RWPE2 (cell line): ENCODE measurements at regions not wholly inside any gene's neighbourhood (a gene's known extent, or its start where the extent isn't known, plus 50 kb on each side); places are given as distances from the start of the nearest gene placed in this dataset.

Experiments
- ATAC-seq: fragments of 200-7000 bp; cut with Tn5 transposase; 3 replicates; pipeline ENCODE4 v1.9.1; 2021; ENCODE audit warnings: low read depth
- DNase-seq: peaks from one replicate; pipeline ENCODE4 v3.0.0-alpha.2; 2020; ENCODE audit warnings: low spot score
- H3K27ac ChIP-seq: fragments of 450-650 bp; 2 replicates; pipeline ENCODE4 v1.5.1; 2017; ENCODE audit warnings: mild to moderate bottlenecking; ENCODE audit not compliant: poor library complexity, severe bottlenecking
- H3K27me3 ChIP-seq: fragments of 250-450 bp; sonication (Bioruptor Pico); 2 replicates; pipeline ENCODE4 v1.5.1; 2021; ENCODE audit warnings: mild to moderate bottlenecking, moderate library complexity; ENCODE audit not compliant: insufficient read depth, poor library complexity, severe bottlenecking
- H3K36me3 ChIP-seq: fragments of 250-450 bp; sonication (Bioruptor Pico); 2 replicates; pipeline ENCODE4 v1.5.1; 2020; ENCODE audit warnings: low read depth, mild to moderate bottlenecking, moderate library complexity
- H3K4me1 ChIP-seq: fragments of 250-450 bp; sonication (Bioruptor Pico); 2 replicates; pipeline ENCODE4 v1.5.1; 2021; ENCODE audit warnings: mild to moderate bottlenecking, moderate library complexity; ENCODE audit not compliant: insufficient read depth, poor library complexity, severe bottlenecking
- H3K4me3 ChIP-seq: fragments of 250-450 bp; sonication (Bioruptor Pico); 2 replicates; pipeline ENCODE4 v1.5.1; 2021; ENCODE audit warnings: mild to moderate bottlenecking, moderate library complexity; ENCODE audit not compliant: severe bottlenecking
- H3K9me3 ChIP-seq: fragments of 250-450 bp; sonication (Bioruptor Pico); 2 replicates; pipeline ENCODE4 v1.5.1; 2021; ENCODE audit warnings: mild to moderate bottlenecking, moderate library complexity; ENCODE audit not compliant: severe bottlenecking
- CTCF ChIP-seq: fragments of 450-650 bp; IDR thresholded peaks from one replicate; pipeline ENCODE4 v1.5.1; 2017; ENCODE audit warnings: mild to moderate bottlenecking, moderate library complexity; ENCODE audit not compliant: poor library complexity, severe bottlenecking

GRCh38 chr2:160952464-160953254, 207.6 kb upstream of the TANK start:
- H3K27me3 ChIP-seq: no peaks in the 10 kb centered on the region
- no peaks in the 10 kb centered on the region for H3K9me3 ChIP-seq
- no peak for TF ChIP-seq CTCF
- no peak overlapping the region for H3K4me3 ChIP-seq
- DNase-seq (no peak), ATAC-seq (no peak)
- no peak overlapping the region for H3K27ac ChIP-seq
- H3K4me1 ChIP-seq: no peaks in the 10 kb centered on the region
- no peaks in the 10 kb centered on the region for H3K36me3 ChIP-seq

- ATAC-seq (no peak), DNase-seq (no peak)
- Histone ChIP-seq H3K27me3 (no peaks in the 10 kb centered on the region), H3K27ac (no peak overlapping the region), H3K36me3 (no peaks in the 10 kb centered on the region), H3K4me1 (no peaks in the 10 kb centered on the region), H3K4me3 (no peak overlapping the region), H3K9me3 (no peaks in the 10 kb centered on the region)
- TF ChIP-seq CTCF: no peak
These were observed 204.7 kb upstream of the TANK start for GRCh38 chr2:160955578-160955977.

GRCh38 chr2:160956243-160956802, 203.9 kb upstream of the TANK start:
- DNase-seq: no peak
- no peaks in the 10 kb centered on the region for H3K4me1 ChIP-seq
- TF ChIP-seq CTCF: no peak

GRCh38 chr2:160963957-160964356, 196.3 kb upstream of the TANK start:
- H3K27ac ChIP-seq: no peak overlapping the region
- no peak for DNase-seq
- H3K4me1 ChIP-seq: peaks cover 7% of the 10 kb centered on the region
- H3K9me3 ChIP-seq: no peaks in the 10 kb centered on the region
- no peak overlapping the region for H3K4me3 ChIP-seq
- ATAC-seq: no peak
- H3K36me3 ChIP-seq: no peaks in the 10 kb centered on the region
- no peaks in the 10 kb centered on the region for H3K27me3 ChIP-seq
- TF ChIP-seq CTCF: no peak

More at GRCh38 chr2:160956243-160956802, 203.9 kb upstream of the TANK start:
- Histone ChIP-seq H3K27ac (no peak overlapping the region), H3K27me3 (no peaks in the 10 kb centered on the region), H3K36me3 (no peaks in the 10 kb centered on the region), H3K9me3 (no peaks in the 10 kb centered on the region), H3K4me3 (no peak overlapping the region)
- peak; percentile 61 for ATAC-seq

- Histone ChIP-seq H3K36me3 (no peaks in the 10 kb centered on the region), H3K4me1 (peaks cover 13% of the 10 kb centered on the region), H3K27me3 (no peaks in the 10 kb centered on the region), H3K9me3 (no peaks in the 10 kb centered on the region), H3K4me3 (no peak overlapping the region), H3K27ac (no peak overlapping the region)
- TF ChIP-seq CTCF: no peak
- ATAC-seq (no peak), DNase-seq (no peak)
These were observed 192.7 kb upstream of the TANK start for GRCh38 chr2:160967523-160967922.
